GM23338 (cell line): ENCODE measurements at regions not wholly inside any gene's neighbourhood (a gene's known extent, or its start where the extent isn't known, plus 50 kb on each side); places are given as distances from the start of the nearest gene placed in this dataset.

ENCODE experiments used
- ATAC-seq: fragments of 200-7000 bp; cut with Tn5 transposase; 3 replicates; pipeline ENCODE4 v1.9.1; 2020
- DNase-seq: peaks from one replicate; pipeline ENCODE4 v3.0.0-alpha.2; 2015; ENCODE audit warnings: low spot score
- H2AFZ ChIP-seq: fragments of 200-600 bp; sonication (generic); 2 replicates; pipeline ENCODE4 v1.8.0; 2016; ENCODE audit warnings: antibody characterized with exemption, mild to moderate bottlenecking, moderate library complexity
- H3F3A ChIP-seq: fragments of 200-600 bp; sonication (generic); replicated peaks from 2 replicates; pipeline ENCODE4 v1.8.0; 2017; ENCODE audit warnings: antibody characterized with exemption, mixed run types, low read depth
- H3K27ac ChIP-seq: fragments of 200-600 bp; sonication (generic); 2 replicates; pipeline ENCODE4 v1.6.1; 2016; ENCODE audit warnings: low read depth
- H3K27me3 ChIP-seq: fragments of 200-600 bp; sonication (generic); 2 replicates; pipeline ENCODE4 v1.8.0; 2016; ENCODE audit warnings: mild to moderate bottlenecking, mixed run types, moderate library complexity; ENCODE audit not compliant: insufficient read depth
- H3K36me3 ChIP-seq: fragments of 200-600 bp; sonication (generic); 2 replicates; pipeline ENCODE4 v1.8.0; 2016; ENCODE audit warnings: mild to moderate bottlenecking; ENCODE audit not compliant: insufficient read depth
- H3K4me1 ChIP-seq: fragments of 200-600 bp; sonication (generic); 2 replicates; pipeline ENCODE4 v1.8.0; 2016; ENCODE audit warnings: mild to moderate bottlenecking, moderate library complexity; ENCODE audit not compliant: insufficient read depth
- H3K4me2 ChIP-seq: fragments of 200-600 bp; sonication (generic); 2 replicates; pipeline ENCODE4 v1.7.1; 2017; ENCODE audit warnings: mixed run types
- H3K4me3 ChIP-seq: fragments of 200-600 bp; sonication (generic); 2 replicates; pipeline ENCODE4 v1.6.1; 2016; ENCODE audit warnings: mixed run types
- H3K79me2 ChIP-seq: fragments of 200-600 bp; sonication (generic); replicated peaks from 2 replicates; pipeline ENCODE4 v1.8.0; 2017; ENCODE audit warnings: mild to moderate bottlenecking; ENCODE audit not compliant: insufficient read depth
- H3K9me2 ChIP-seq: fragments of 200-600 bp; sonication (generic); 2 replicates; pipeline ENCODE4 v1.8.0; 2017; ENCODE audit not compliant: insufficient read depth
- H4K20me1 ChIP-seq: fragments of 200-600 bp; sonication (generic); replicated peaks from 2 replicates; pipeline ENCODE4 v1.8.0; 2017; ENCODE audit warnings: mild to moderate bottlenecking; ENCODE audit not compliant: insufficient read depth
- H3K27ac Mint-ChIP-seq: 2 replicates; pipeline ENCODE4 v1.8.0; 2020; ENCODE audit warnings: inconsistent platforms, mild to moderate bottlenecking, moderate library complexity, mixed read lengths
- H3K27me3 Mint-ChIP-seq: 3 replicates; pipeline ENCODE4 v1.8.0; 2022; ENCODE audit warnings: low read depth, mild to moderate bottlenecking, moderate library complexity, mixed read lengths, inconsistent platforms; ENCODE audit not compliant: insufficient read depth, poor library complexity
- H3K36me3 Mint-ChIP-seq: 3 replicates; pipeline ENCODE4 v1.8.0; 2021; ENCODE audit warnings: low read depth, mild to moderate bottlenecking, inconsistent platforms, moderate library complexity, mixed read lengths
- H3K4me1 Mint-ChIP-seq: 3 replicates; pipeline ENCODE4 v1.8.0; 2020; ENCODE audit warnings: mild to moderate bottlenecking, inconsistent platforms, mixed read lengths
- H3K4me3 Mint-ChIP-seq: 3 replicates; pipeline ENCODE4 v1.8.0; 2021; ENCODE audit warnings: moderate library complexity, mild to moderate bottlenecking, inconsistent platforms, mixed read lengths
- H3K9me3 Mint-ChIP-seq: 3 replicates; pipeline ENCODE4 v1.8.0; 2020; ENCODE audit warnings: moderate library complexity, mild to moderate bottlenecking, inconsistent platforms, mixed read lengths
- CREB1 ChIP-seq: fragments of 250-450 bp; sonication (Bioruptor Pico); IDR thresholded peaks from 2 replicates; pipeline ENCODE4 v1.5.0; 2020; ENCODE audit warnings: low read depth, mild to moderate bottlenecking, moderate library complexity
- EZH2 ChIP-seq: fragments of 200-600 bp; sonication (generic); IDR thresholded peaks from one replicate; pipeline ENCODE4 v1.8.0; 2017; ENCODE audit warnings: antibody characterized with exemption, mild to moderate bottlenecking, low read depth; ENCODE audit not compliant: unreplicated experiment
- EZH2phosphoT487 ChIP-seq: fragments of 200-600 bp; sonication (generic); IDR thresholded peaks from one replicate; pipeline ENCODE4 v1.8.1; 2018; ENCODE audit warnings: antibody characterized with exemption; ENCODE audit not compliant: unreplicated experiment
- JUNB ChIP-seq: IDR thresholded peaks from one replicate; pipeline ENCODE4 v1.6.1; 2016; ENCODE audit warnings: antibody characterized with exemption; ENCODE audit not compliant: unreplicated experiment
- POLR2AphosphoS5 ChIP-seq: IDR thresholded peaks from 2 replicates; pipeline ENCODE4 v1.6.1; 2016; ENCODE audit warnings: antibody characterized with exemption, low read depth
- STAT1 ChIP-seq: IDR thresholded peaks from one replicate; pipeline ENCODE4 v1.6.1; 2016; ENCODE audit warnings: antibody characterized with exemption; ENCODE audit not compliant: unreplicated experiment
- ZNF462 ChIP-seq: fragments of 250-450 bp; sonication (Bioruptor Pico); IDR thresholded peaks from 2 replicates; pipeline ENCODE4 v1.5.0; 2020; ENCODE audit warnings: mild to moderate bottlenecking, moderate library complexity
- TF ChIP-seq, protein P1 (sequence below), 2 experiments: fragments of 200-600 bp in 1 of 2; sonication (generic) in 1 of 2; conservative IDR thresholded peaks; 2 replicates each; pipeline versions ENCODE4 v1.5.1 to v1.6.1; 2016 to 2017; ENCODE audit warnings: antibody characterized with exemption in 2 of 2, low read depth in 2 of 2, mild to moderate bottlenecking in 2 of 2, moderate library complexity in 1 of 2
- TF ChIP-seq, protein P2 (sequence below): IDR thresholded peaks from one replicate; pipeline ENCODE4 v1.6.1; 2018; ENCODE audit warnings: antibody characterized with exemption; ENCODE audit not compliant: unreplicated experiment
- TF ChIP-seq, protein P3 (sequence below): IDR thresholded peaks from 2 replicates; pipeline ENCODE4 v1.6.1; 2016; ENCODE audit warnings: antibody characterized with exemption

GRCh38 chr1:192491804-192492554 is 83.6 kb upstream of the RGS1 start (continued):
- TF ChIP-seq, protein P1, sequence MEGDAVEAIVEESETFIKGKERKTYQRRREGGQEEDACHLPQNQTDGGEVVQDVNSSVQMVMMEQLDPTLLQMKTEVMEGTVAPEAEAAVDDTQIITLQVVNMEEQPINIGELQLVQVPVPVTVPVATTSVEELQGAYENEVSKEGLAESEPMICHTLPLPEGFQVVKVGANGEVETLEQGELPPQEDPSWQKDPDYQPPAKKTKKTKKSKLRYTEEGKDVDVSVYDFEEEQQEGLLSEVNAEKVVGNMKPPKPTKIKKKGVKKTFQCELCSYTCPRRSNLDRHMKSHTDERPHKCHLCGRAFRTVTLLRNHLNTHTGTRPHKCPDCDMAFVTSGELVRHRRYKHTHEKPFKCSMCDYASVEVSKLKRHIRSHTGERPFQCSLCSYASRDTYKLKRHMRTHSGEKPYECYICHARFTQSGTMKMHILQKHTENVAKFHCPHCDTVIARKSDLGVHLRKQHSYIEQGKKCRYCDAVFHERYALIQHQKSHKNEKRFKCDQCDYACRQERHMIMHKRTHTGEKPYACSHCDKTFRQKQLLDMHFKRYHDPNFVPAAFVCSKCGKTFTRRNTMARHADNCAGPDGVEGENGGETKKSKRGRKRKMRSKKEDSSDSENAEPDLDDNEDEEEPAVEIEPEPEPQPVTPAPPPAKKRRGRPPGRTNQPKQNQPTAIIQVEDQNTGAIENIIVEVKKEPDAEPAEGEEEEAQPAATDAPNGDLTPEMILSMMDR (conservative IDR thresholded peaks at IDR 0.05; ENCODE audit: low read depth in 2 of 2): no peak
- TF ChIP-seq, protein P2, sequence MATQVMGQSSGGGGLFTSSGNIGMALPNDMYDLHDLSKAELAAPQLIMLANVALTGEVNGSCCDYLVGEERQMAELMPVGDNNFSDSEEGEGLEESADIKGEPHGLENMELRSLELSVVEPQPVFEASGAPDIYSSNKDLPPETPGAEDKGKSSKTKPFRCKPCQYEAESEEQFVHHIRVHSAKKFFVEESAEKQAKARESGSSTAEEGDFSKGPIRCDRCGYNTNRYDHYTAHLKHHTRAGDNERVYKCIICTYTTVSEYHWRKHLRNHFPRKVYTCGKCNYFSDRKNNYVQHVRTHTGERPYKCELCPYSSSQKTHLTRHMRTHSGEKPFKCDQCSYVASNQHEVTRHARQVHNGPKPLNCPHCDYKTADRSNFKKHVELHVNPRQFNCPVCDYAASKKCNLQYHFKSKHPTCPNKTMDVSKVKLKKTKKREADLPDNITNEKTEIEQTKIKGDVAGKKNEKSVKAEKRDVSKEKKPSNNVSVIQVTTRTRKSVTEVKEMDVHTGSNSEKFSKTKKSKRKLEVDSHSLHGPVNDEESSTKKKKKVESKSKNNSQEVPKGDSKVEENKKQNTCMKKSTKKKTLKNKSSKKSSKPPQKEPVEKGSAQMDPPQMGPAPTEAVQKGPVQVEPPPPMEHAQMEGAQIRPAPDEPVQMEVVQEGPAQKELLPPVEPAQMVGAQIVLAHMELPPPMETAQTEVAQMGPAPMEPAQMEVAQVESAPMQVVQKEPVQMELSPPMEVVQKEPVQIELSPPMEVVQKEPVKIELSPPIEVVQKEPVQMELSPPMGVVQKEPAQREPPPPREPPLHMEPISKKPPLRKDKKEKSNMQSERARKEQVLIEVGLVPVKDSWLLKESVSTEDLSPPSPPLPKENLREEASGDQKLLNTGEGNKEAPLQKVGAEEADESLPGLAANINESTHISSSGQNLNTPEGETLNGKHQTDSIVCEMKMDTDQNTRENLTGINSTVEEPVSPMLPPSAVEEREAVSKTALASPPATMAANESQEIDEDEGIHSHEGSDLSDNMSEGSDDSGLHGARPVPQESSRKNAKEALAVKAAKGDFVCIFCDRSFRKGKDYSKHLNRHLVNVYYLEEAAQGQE: no peak
- no peak for TF ChIP-seq CREB1 (CRISPR knock-in tag)
- no peak for TF ChIP-seq POLR2AphosphoS5
- TF ChIP-seq, protein P3, sequence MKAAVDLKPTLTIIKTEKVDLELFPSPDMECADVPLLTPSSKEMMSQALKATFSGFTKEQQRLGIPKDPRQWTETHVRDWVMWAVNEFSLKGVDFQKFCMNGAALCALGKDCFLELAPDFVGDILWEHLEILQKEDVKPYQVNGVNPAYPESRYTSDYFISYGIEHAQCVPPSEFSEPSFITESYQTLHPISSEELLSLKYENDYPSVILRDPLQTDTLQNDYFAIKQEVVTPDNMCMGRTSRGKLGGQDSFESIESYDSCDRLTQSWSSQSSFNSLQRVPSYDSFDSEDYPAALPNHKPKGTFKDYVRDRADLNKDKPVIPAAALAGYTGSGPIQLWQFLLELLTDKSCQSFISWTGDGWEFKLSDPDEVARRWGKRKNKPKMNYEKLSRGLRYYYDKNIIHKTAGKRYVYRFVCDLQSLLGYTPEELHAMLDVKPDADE: no peak
- TF ChIP-seq JUNB: no peak
- no peak for TF ChIP-seq STAT1

DNA sequence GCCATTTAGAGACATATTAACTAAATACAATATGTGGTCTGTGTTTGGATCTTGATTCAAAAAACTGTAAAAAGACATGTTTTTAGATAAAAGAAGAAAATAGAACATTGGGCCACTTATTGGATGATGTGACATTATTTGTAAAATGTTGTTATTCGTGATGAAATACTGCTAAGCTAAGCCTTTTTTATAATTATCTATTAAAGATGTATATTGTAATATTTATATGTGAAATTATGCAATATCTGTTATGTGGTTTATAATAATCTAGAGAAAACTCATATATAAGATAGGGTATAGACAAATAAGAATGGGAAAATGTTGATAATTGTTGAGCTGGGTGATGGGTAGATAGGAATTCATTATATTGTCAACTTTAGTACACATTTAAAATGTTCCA is 82.0 kb upstream of the RGS1 start:
- H2AFZ ChIP-seq: no peak overlapping the region
- no peaks in the 10 kb centered on the region for H3K79me2 ChIP-seq
- no peaks in the 10 kb centered on the region for H3K36me3 ChIP-seq
- H3K9me2 ChIP-seq: no peaks in the 10 kb centered on the region
- DNase-seq (no peak), ATAC-seq (no peak)
- no peak overlapping the region for H3K4me2 ChIP-seq
- no peaks in the 10 kb centered on the region for H3K27me3 ChIP-seq
- no peaks in the 10 kb centered on the region for H3F3A ChIP-seq
- H3K4me1 ChIP-seq: 0 out of 2 replicates have a peak, but pooled peaks cover 6% of the 10 kb centered on the region
- Mint-ChIP-seq H3K4me1 (peaks cover 2% of the 10 kb centered on the region), H3K27me3 (no peaks in the 10 kb centered on the region), H3K27ac (no peak overlapping the region), H3K4me3 (no peak overlapping the region), H3K36me3 (peaks cover 5% of the 10 kb centered on the region; the same call in 2 of the 3 replicates), H3K9me3 (peaks cover 6% of the 10 kb centered on the region)
- H4K20me1 ChIP-seq: no peaks in the 10 kb centered on the region
- no peak overlapping the region for H3K27ac ChIP-seq
- no peak overlapping the region for H3K4me3 ChIP-seq
- TF ChIP-seq, protein P3: no peak
- no peak for TF ChIP-seq CREB1 (CRISPR knock-in tag)
- TF ChIP-seq EZH2phosphoT487: no peak
- TF ChIP-seq JUNB: no peak
- TF ChIP-seq EZH2: no peak
- TF ChIP-seq ZNF462 (CRISPR knock-in tag): no peak
